ENCODE measurements at regions not wholly inside any gene's neighbourhood (a gene's known extent, or its start where the extent isn't known, plus 50 kb on each side); places are given as distances from the start of the nearest gene placed in this dataset.

DNA sequence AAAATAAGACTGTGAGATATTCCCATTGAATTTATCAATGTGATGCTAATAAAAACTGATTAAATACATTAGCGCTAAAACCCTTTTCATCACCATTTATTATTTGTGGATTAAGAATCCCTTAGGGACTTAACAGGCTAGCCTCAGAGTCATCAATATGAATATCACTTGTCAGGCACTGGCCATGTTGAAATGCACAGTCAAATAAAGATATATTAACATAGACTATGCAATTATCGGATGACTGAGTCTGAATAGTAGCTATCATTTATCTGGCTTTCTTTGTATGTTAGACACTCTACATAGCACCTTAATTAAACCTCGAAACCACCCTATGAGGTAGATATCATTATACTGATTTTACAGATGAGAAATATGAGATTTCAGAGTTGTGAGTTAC lies 213.6 kb downstream of the RDH14 start:
- DNase-seq (no peak), ATAC-seq (no peak)
- intact Hi-C loops (cut with micrococcal nuclease) = no loop called here

DNA sequence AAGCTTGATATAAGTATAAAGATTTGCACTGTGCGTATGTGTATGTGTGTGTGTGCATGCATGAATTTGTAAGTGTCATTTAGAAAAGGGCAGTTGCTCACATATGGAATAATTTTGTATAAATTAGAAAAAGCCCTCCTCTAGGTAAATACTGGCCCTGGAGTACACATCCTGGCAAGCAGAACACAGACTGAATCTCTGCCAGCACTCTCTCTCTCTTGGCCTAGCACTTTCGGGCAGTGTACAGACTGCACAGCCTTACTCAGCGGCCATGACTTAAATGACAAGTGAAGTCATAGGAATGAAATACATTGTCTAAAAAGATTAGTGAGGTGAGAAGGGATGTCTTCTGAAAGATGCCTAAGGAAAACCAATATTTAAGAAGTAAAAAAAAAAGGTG lies 214.1 kb downstream of the RDH14 start:
- DNase-seq = no peak
- ATAC-seq = peak; percentile 98
- intact Hi-C loops (cut with micrococcal nuclease) = no loop called here

DNA sequence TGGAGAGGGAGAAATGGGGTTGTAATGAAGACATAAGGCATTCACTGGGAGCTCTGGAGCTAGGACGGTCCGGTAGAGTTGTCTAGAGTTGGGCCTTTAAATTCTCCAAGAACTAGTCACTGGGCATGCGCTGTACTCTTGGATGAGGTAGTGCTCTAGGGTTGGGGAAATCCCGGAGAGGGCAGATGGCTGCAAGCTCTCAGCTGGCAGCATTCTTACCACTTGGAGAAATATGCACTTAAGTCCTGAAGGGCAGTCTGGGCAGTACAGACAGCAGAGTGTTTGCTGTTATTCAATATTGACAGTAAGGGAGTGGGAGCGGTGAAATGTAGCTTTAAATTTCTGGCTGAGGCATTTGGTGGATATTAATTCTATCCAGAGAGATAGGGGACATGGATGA lies 214.6 kb downstream of the RDH14 start:
- no peak for DNase-seq
- ATAC-seq = peak; percentile 99
- intact Hi-C loops (cut with micrococcal nuclease) = no loop called here

DNA sequence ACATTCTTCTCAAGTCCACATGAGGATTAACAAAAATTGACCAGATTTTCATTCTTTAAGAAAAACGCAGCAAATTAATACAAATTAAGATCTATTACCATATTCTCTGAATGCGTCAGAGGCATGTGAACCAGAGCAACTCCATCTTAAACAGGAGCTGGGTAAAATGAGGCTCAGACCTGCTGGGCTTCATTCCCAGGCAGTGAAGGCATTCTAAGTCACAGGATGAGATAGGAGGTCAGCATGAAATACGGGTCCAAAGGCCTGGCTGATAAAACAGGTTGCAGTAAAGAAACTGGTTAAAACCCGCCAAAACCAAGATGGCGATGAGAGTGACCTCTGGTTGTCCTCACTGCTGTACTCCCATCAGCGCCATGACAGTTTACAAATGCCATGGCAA lies 217.6 kb downstream of the RDH14 start:
- ATAC-seq = no peak

DNA sequence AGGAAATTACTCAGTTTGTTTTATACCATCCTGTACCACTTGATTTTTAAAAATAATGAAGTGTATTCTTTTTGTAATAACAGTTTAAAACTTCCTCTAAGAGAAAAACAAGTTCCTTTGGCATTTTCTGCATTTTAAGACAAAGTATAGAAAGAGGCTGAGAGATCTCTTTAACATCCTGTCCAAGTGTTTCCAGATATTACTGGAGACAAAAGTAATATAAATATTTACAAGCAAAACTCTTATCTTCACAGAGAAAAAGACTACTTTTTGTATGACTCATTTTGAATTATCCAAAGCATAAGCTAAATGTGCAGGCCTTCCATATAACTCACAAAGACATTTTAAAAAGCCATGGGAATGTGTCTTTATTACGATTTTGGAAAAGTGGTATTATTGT lies 221.1 kb downstream of the RDH14 start:
- ATAC-seq (no peak), DNase-seq (no peak)
- intact Hi-C loops (cut with micrococcal nuclease) = no loop called here

More for the DNA sequence above, 217.6 kb downstream of the RDH14 start:
- no peak for DNase-seq
- intact Hi-C loops (cut with micrococcal nuclease) = no loop called here

DNA sequence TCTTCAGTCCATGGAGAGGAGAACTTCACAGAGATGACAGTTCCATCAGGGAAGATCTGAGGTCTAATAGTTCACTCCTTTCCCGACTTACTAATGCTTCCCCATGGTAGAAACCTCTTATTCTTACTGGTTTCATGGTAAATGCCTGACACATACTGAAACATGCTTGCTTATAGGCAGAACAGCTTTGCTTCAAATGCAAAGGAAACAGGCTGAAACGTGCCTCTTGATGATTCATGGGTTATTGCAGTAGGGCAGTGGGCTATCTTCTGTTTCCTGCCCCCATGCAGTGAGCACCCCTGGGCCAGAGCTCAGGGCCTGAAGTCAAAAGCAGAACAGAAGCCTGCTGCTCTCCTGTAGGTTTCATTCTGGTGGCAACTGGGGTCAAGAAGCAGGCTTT lies 223.5 kb downstream of the RDH14 start:
- no peak for DNase-seq
- no peak for ATAC-seq
- intact Hi-C loops (cut with micrococcal nuclease) = no loop called here

DNA sequence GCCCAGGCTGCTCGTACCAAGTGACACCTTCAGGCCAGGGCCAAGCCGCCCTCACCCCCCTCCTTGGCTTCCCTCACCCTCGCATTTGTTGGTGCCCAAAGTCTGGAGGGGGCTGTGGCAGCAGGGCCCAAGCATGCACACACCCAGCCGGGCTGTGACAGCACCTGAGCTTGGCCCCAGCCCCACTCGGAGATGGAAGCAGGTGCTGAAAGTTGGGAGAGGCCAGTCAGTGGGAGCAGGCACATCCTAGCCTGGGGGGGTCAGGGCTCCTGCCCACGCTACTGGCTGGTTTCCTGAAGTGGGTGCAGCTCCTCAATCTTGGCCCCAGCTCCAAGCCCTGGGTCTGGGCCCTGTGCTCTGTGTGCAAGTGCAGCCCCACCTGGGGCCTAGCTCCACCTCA lies 228.0 kb downstream of the RDH14 start:
- ATAC-seq (no peak), DNase-seq (no peak)
- intact Hi-C loops (cut with micrococcal nuclease) = no loop called here

DNA sequence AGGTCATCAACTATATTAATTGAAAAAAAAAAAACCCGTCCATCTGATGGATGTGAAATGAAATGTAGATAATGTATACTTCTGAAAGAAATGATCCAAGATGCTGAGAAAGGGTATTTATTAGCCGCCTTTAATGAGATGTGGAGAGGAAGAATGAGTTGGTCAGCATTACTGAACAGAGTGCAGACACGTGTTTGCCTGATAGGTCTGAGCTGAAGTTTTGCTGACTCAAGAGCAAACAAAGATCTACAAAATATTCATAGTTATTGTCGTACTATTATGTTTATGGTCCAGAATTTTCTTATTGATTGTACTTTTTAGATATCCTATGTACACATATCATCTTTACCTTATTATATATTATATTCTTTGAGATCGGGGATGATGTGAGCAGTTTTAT lies 235.3 kb downstream of the RDH14 start:
- ATAC-seq (no peak), DNase-seq (no peak)
- intact Hi-C loops (cut with micrococcal nuclease) = no loop called here

DNA sequence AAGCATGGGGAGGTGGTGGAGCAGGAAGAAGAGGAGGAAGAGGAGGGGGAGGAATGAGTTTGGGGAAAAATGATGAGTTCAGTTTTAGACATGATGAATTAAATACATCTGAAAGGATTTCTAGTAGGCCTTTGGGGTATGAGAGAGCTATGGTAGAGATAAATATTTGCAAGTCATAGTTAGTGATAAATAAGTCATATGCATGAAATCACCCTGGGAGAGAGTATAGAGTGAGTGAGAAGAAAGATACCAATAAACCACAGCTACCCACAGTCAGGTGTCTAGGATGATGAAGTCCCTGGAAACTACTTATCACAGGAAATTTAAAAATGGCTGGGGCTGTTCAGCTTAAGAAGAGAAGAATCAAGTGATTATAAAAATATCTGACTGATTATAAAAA lies 240.5 kb downstream of the RDH14 start:
- intact Hi-C loops (cut with micrococcal nuclease) = no loop called here
- ATAC-seq (no peak), DNase-seq (no peak)

DNA sequence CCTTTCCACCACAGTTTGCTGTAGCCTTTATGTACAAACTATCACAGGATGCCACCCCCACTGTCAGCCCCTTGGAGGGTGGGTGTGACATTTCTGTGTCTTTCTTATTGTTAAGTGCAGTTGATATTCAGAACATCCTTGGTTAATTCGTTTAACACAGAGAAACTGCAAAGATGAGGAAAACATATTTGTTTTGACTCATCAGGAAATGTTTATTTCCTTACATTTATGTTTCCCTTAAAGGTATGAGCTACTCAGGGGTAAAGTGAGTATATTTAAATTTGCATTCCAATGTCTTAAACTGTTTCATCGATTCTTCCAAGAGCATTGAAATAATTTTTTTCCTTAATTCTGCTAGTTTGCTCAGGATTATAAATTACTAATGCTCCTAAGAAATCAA lies 243.4 kb downstream of the RDH14 start:
- ATAC-seq (no peak), DNase-seq (no peak)
- intact Hi-C loops (cut with micrococcal nuclease) = no loop called here

DNA sequence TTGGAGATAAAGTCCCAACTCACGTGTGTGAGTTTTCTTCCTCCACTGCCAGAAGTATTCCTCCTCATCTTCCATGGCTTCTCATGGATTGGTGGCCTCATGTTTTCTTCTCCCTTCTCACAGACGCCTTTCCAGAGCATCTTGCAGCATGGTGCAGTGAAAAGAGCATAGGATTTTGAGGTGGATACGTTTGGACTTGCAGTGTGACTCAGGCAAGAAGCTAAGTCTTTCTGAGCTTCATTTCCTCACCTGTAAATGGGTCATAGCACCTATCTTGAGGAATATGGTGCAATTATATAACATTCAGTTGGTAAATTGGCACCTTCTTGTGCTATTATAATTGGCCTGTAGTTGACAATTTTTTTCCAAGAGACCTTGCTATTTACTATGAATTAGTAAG lies 247.6 kb downstream of the RDH14 start:
- DNase-seq (no peak), ATAC-seq (no peak)
- intact Hi-C loops (cut with micrococcal nuclease) = no loop called here

DNA sequence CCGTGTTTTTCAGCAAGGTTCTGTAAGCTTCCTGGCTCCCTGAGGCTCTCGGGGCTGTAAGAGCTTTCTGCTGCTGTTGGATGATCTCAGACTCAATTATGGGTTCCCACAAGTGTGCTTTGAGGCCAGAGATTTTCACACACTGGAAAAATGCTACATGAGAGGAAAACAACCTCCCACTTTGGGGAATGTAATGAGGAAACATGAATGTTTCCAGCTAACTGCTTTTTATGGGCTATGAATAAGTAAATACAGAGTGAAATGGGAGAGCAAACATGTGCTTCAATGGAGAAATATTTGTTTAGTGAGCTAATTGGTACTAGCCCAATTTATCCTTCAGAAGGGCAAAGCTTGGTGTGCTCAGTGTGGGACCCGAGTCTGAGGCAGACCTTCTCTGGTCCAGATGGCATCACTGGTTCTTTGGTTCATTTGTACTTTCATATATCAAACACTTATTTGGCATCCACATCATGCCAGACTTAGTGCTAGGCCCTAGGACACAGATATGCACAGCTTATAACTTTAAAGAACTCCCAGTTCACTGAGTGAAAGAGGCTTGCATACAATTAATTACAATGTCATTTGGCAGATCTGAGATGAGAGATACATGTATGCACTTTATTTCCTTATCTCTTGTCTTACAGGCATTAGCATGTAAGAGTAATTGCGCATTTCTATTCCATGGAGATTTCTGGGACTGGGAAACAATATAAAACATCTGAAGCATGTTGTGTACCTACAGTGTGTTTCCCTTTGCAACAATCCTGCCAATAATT lies 248.8 kb downstream of the RDH14 start:
- DNase-seq = no peak
- intact Hi-C loops (cut with micrococcal nuclease) = no loop called here
- no peak for ATAC-seq

DNA sequence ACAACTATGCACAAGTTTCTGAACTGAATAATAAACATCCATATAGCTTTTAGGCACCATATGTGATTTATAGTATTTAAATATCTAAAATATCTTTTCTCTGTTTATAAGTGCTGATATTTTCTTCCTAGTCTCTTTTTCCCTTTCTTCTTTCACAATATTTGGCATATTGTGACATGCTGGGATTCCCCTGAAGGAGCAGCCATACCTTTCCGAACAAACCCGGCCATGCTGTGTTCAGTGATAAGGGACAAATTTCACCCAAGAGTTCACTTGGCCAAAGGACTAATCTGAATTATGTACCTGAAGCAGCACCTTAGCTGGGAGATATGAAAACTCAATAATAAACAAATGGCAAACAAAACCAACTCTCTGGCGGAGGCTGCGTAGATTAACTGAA lies 250.8 kb downstream of the RDH14 start:
- intact Hi-C loops (cut with micrococcal nuclease) = no loop called here
- ATAC-seq (no peak), DNase-seq (no peak)

DNA sequence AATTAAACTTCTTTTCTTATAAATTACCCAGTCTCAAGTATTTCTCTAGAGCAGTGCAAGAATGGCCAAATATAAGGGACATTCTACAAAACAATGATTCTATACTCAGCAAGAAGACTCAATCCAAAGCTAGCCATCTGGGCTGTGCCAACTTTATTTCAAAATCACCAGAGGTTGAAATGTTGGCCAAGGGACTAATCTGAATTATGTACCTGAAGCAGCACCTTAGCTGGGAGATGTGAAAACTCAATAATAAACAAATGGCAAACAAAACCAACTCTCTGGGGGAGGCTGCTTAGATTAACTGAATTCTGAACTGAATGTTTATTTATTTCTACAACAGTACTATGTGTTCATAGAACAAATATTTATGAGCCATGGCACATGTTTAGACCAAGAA lies 251.3 kb downstream of the RDH14 start:
- ATAC-seq (no peak), DNase-seq (no peak)
- intact Hi-C loops (cut with micrococcal nuclease) = no loop called here

DNA sequence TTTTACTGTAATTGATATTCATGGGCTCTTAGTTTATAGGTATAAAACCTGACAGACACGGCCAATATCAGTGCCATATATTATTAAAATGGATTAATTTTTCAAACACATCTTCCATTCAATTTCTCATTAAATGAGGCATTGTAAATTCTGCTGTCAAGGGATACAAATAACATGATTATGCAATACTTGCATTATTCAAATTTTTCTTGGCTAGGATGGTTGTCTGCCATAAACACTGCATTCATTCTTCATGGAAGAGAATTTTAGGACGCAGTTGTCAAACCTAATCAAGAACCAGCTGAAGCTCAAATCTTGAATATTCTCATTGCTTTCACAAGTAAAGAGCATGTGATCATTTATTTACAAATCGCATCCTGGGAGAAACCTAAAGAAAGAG lies 255.6 kb downstream of the RDH14 start:
- ATAC-seq = no peak
- DNase-seq = no peak
- intact Hi-C loops (cut with micrococcal nuclease) = no loop called here

DNA sequence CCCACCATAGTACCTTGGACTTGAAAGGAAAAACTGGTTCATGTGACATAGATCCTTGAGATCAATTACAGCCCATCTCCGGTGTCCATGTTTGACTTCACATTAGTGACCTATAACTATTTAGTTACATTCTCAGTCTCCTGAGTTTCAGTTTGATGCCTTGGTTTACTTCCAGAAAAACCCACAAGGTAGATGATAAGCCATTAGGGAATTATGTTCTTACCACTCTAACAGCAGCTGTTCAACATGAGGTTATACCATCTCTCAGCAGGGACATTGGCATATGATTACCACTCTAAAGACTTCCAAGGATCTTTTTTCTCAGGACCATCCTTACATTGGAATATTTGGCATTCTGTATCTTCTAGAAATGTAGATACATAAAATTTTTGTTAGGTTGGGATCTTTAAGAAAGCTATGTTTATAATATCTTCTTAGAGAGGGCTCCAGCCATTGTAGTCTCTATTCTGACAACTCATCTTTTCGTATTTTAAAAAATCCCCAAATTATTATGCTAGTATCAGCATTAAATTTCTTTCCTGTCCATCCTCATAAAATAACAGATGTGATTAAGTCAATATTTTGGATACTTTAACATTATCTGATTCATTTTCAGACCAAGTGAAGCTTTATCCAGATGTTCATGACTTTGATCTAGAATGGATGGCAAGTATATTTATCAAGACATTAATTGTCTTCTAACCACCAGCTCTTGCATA lies 258.9 kb downstream of the RDH14 start:
- ATAC-seq (no peak), DNase-seq (no peak)
- intact Hi-C loops (cut with micrococcal nuclease) = no loop called here

DNA sequence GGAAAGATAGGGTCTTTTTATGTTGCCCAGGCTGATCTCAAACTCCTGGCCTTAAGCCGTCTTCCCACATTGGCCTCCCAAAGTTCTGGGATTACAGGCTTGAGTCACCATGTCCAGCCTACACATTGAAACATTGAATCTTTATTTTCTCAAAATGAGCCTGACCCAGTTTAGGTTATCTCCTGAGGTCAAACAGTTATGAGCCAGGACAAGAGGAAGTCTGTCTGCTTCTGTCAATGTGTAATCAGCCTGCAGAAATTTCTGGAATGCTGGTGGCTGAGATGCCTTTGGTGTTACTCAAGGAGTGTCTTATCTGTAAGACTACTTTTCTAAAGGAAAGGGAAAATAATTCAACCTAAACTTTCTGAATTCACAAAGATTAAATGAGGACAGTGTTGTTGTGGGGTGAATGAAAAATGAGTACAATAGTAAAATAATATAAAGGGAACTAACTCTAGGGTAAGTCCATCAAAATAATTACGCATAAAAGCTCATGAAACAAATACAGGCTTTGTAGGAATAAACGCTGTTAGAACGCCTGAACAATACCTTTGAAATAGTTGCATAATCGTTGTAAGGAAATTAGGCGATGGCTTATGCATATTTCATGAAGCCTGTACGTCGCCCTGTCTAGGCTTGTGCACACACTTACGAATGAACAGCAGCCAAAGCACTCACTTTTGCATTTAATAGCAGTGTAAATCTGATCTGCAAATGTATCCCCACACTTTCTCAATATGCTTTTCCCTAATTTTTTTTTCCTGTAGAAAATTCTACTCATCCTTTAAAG lies 260.8 kb downstream of the RDH14 start:
- intact Hi-C loops (cut with micrococcal nuclease) = no loop called here
- peak; percentile 65 for ATAC-seq

DNA sequence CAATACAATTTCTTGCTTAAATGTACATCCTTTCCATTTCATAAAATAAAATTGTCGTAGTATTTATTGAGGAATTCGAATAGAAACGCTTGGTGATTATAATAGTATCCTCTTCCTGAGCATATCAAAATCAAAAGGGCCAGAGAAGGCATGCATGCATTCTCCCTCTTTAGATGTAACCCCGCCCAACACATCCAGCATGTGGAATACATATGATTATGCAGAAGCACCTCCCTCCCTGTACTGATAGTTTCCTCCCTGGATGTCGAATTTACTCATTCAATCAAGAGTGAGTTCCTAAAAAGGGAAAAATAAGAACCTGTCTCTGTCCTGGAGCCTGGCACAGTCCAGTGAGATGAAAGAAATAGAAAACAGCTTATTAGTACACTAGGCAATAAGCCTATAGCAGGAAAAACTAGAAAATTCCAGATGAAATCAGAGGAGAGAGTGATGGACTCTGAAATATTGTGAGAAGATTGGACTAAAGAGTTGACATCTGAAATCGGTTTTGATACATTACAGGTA lies 262.9 kb downstream of the RDH14 start:
- ATAC-seq (no peak), DNase-seq (no peak)
- intact Hi-C loops (cut with micrococcal nuclease) = no loop called here

More for the DNA sequence above, 260.8 kb downstream of the RDH14 start:
- no peak for DNase-seq

DNA sequence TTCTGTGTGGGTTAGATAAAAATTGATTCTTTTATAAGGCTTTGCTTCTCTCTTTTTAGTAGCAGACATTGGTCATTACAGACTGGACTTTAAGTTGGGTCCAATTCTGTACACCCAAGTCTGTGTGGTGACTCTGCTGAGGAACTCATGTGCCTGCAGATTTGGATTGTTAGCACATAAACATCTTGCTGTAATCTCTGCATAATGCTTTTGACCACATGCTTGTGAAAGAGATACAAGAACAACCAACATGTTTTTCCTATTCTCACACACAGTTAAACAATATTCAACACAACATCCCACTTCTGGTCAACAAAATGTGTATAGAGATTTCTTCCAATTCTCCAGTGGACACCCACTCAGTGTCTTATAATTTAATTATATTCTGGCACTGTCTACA lies 270.1 kb downstream of the RDH14 start:
- no peak for DNase-seq
- intact Hi-C loops (cut with micrococcal nuclease) = no loop called here
- no peak for ATAC-seq

DNA sequence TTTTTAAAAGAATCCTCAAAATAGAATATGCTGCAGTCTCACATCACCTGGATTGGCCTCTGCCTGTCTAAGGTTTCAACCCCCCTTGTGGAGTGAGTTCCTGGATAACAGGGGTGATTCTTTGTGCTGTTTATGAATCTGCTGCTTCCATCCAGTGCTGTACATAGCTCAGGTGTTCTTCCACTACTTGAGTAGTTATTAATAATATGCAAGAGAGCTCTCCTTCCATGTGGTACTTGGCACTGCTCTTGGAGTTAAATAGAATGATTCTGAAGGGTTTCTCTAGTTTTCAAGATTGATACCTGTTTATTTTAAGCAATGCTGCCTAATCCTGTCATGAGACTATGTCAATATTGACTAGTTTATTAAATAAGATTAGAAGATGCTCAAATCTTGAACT lies 273.6 kb downstream of the RDH14 start:
- no peak for DNase-seq
- no peak for ATAC-seq
- intact Hi-C loops (cut with micrococcal nuclease) = no loop called here

Data from left ventricle myocardium superior (tissue), 1 donor.